Panc1 (cell line): ENCODE measurements at regions not wholly inside any gene's neighbourhood (a gene's known extent, or its start where the extent isn't known, plus 50 kb on each side); places are given as distances from the start of the nearest gene placed in this dataset.

Experiments
- ATAC-seq: fragments of 200-7000 bp; cut with Tn5 transposase; 2 replicates; pipeline ENCODE4 v1.9.1; 2020; ENCODE audit warnings: mild to moderate bottlenecking, moderate library complexity
- BruUV-seq: library from RNA; stranded (reverse); fragments of 400-500 nt; replicated peaks from 2 replicates; lab custom pipeline; 2021; lab: Mats Ljungman, UMichigan
- CTCF ChIA-PET: fragments of 300-600 bp; sonication (Branson Sonifier 250); formaldehyde crosslinking; loops from one replicate; lab custom pipeline; 2022; ENCODE audit warnings: antibody characterized with exemption; lab: Charles Lee
- POLR2A ChIA-PET: fragments of 300-600 bp; sonication (Branson Sonifier 250); formaldehyde crosslinking; loops from one replicate; lab custom pipeline; 2022; ENCODE audit warnings: antibody characterized with exemption; lab: Charles Lee
- DNase-seq: peaks from one replicate; pipeline ENCODE4 v3.0.0-alpha.2; 2010; ENCODE audit warnings: low read depth, low spot score
- H3K27ac ChIP-seq: 2 replicates; pipeline ENCODE4 v1.5.1; 2011; ENCODE audit warnings: mild to moderate bottlenecking, low read length, inconsistent platforms
- H3K27me3 ChIP-seq: fragments of 200-500 bp; sonication (Bioruptor generic); 2 replicates; pipeline ENCODE4 v1.6.0; 2014; ENCODE audit warnings: low read length, inconsistent platforms; ENCODE audit not compliant: control insufficient read depth, insufficient read depth
- H3K36me3 ChIP-seq: fragments of 200-500 bp; sonication (Bioruptor generic); 2 replicates; pipeline ENCODE4 v1.5.1; 2014; ENCODE audit warnings: inconsistent platforms, mild to moderate bottlenecking, low read length, moderate library complexity; ENCODE audit not compliant: control insufficient read depth, insufficient read depth
- H3K4me1 ChIP-seq: 2 replicates; pipeline ENCODE4 v1.5.1; 2011; ENCODE audit warnings: inconsistent platforms, mild to moderate bottlenecking, low read length, moderate library complexity; ENCODE audit not compliant: control insufficient read depth, insufficient read depth
- H3K4me3 ChIP-seq, 2 experiments: 2 replicates each; pipeline ENCODE4 v1.5.1; 2011 to 2012; ENCODE audit warnings: low read depth in 2 of 2, low read length in 2 of 2, mild to moderate bottlenecking in 2 of 2, inconsistent platforms in 1 of 2, moderate library complexity in 1 of 2
- H3K9me3 ChIP-seq: fragments of 200-500 bp; sonication (Bioruptor generic); 2 replicates; pipeline ENCODE4 v1.5.1; 2014; ENCODE audit warnings: low read depth, mild to moderate bottlenecking, inconsistent platforms, low read length, moderate library complexity; ENCODE audit not compliant: control insufficient read depth, insufficient read depth
- CTCF ChIP-seq: fragments of 450-650 bp; IDR thresholded peaks from 2 replicates; pipeline ENCODE4 v1.5.1; 2017; ENCODE audit warnings: mild to moderate bottlenecking
- POLR2AphosphoS5 ChIP-seq: IDR thresholded peaks from 2 replicates; pipeline ENCODE4 v1.6.1; 2012; ENCODE audit warnings: mild to moderate bottlenecking, low read depth, low read length, moderate library complexity
- REST ChIP-seq, 2 experiments: IDR thresholded peaks; 2 replicates each; pipeline ENCODE4 v1.6.1; 2011 to 2012; ENCODE audit warnings: low read depth in 2 of 2, control low read depth in 1 of 2, low read length in 1 of 2, mild to moderate bottlenecking in 1 of 2, moderate library complexity in 1 of 2; ENCODE audit not compliant: insufficient read depth in 1 of 2
- SIN3A ChIP-seq: IDR thresholded peaks from 2 replicates; pipeline ENCODE4 v1.6.1; 2012; ENCODE audit warnings: low read depth, mild to moderate bottlenecking, low read length, moderate library complexity, borderline replicate concordance; ENCODE audit not compliant: insufficient read depth
- TCF7L2 ChIP-seq: IDR thresholded peaks from 2 replicates; pipeline ENCODE4 v1.6.1; 2011; ENCODE audit warnings: mild to moderate bottlenecking, low read depth, low read length, inconsistent platforms
- in situ Hi-C: cut with HindIII; loops from 2 replicates; pipeline ENCODE4 v1.10.0; 2016; ENCODE audit warnings: low sequenced_read_pairs, low pct_unique_long_range_greater_than_20kb
- intact Hi-C: fragments of 100-400 bp; cut with micrococcal nuclease; formaldehyde crosslinking; loops from one replicate; pipeline ENCODE4 v1.10.0; 2022; ENCODE audit not compliant: unreplicated experiment

GRCh38 chr9:121569266-121569648, 69.6 kb upstream of the GGTA1 start:
- Histone ChIP-seq H3K27ac (no peak overlapping the region), H3K27me3 (no peaks in the 10 kb centered on the region), H3K36me3 (no peaks in the 10 kb centered on the region), H3K4me1 (no peaks in the 10 kb centered on the region), H3K4me3 (no peak overlapping the region), H3K9me3 (no peaks in the 10 kb centered on the region)
- in situ Hi-C loops (no loop called here), intact Hi-C loops (no loop called here)
- ChIA-PET CTCF (no interaction called here), POLR2A (no interaction called here)
- DNase-seq (no peak), ATAC-seq (no peak)
- TF ChIP-seq SIN3A (no peak), REST (IDR thresholded peaks at IDR 0.05; ENCODE audit: insufficient read depth in 1 of 2, low read depth in 2 of 2, low read length in 1 of 2) (no peak), CTCF (no peak), TCF7L2 (no peak), POLR2AphosphoS5 (no peak)
- BruUV-seq: no TSS peak

GRCh38 chr9:121572581-121572980, 72.9 kb upstream of the GGTA1 start:
- CTCF ChIA-PET: no interaction called here
- POLR2A ChIA-PET: no interaction called here
- no peak for ATAC-seq
- H3K36me3 ChIP-seq: no peaks in the 10 kb centered on the region
- no peak for DNase-seq
- in situ Hi-C loops: no loop called here
- H3K27ac ChIP-seq: no peak overlapping the region
- H3K4me1 ChIP-seq: no peaks in the 10 kb centered on the region
- intact Hi-C loops: no loop called here
- no peaks in the 10 kb centered on the region for H3K9me3 ChIP-seq
- no peaks in the 10 kb centered on the region for H3K27me3 ChIP-seq
- TF ChIP-seq TCF7L2 (no peak), CTCF (no peak), SIN3A (no peak), POLR2AphosphoS5 (no peak), REST (IDR thresholded peaks at IDR 0.05; ENCODE audit: insufficient read depth in 1 of 2, low read depth in 2 of 2, low read length in 1 of 2) (no peak)
- no TSS peak for BruUV-seq
- H3K4me3 ChIP-seq: no peak overlapping the region
